WTC11 (cell line): ENCODE measurements at regions not wholly inside any gene's neighbourhood (a gene's known extent, or its start where the extent isn't known, plus 50 kb on each side); places are given as distances from the start of the nearest gene placed in this dataset.

Experiments
- AR ChIP-seq: fragments of 250-450 bp; sonication (Bioruptor Pico); IDR thresholded peaks from 2 replicates; pipeline ENCODE4 v1.9.0; 2021; ENCODE audit warnings: mild to moderate bottlenecking
- CTCF ChIP-seq: fragments of 200-600 bp; IDR thresholded peaks from 2 replicates; pipeline ENCODE4 v1.8.0; 2022; ENCODE audit warnings: antibody characterized with exemption
- HMGXB4 ChIP-seq: sonication (generic); formaldehyde crosslinking; IDR thresholded peaks from 2 replicates; pipeline ENCODE4 v1.8.1; 2023; ENCODE audit warnings: mild to moderate bottlenecking, moderate library complexity, missing genetic modification reagents
- NFE2L1 ChIP-seq: sonication (generic); formaldehyde crosslinking; IDR thresholded peaks from 2 replicates; pipeline ENCODE4 v1.8.1; 2023; ENCODE audit warnings: missing genetic modification reagents
- TEAD4 ChIP-seq: sonication (generic); formaldehyde crosslinking; IDR thresholded peaks from 2 replicates; pipeline ENCODE4 v1.8.0; 2022; ENCODE audit warnings: mild to moderate bottlenecking, missing genetic modification reagents
- ZNF121 ChIP-seq: sonication (generic); formaldehyde crosslinking; IDR thresholded peaks from 2 replicates; pipeline ENCODE4 v1.8.0; 2023; ENCODE audit warnings: missing genetic modification reagents
- ZNF232 ChIP-seq: sonication (generic); formaldehyde crosslinking; IDR thresholded peaks from 2 replicates; pipeline ENCODE4 v1.8.0; 2022; ENCODE audit warnings: mild to moderate bottlenecking, missing genetic modification reagents

- TF ChIP-seq CTCF: no peak
- TF ChIP-seq ZNF232 (CRISPR knock-in tag): no peak
- TF ChIP-seq HMGXB4: no peak
- no peak for TF ChIP-seq NFE2L1 (CRISPR knock-in tag)
- no peak for TF ChIP-seq TEAD4
- TF ChIP-seq AR (CRISPR knock-in tag): no peak
- no peak for TF ChIP-seq ZNF121 (CRISPR knock-in tag)
Observed at GRCh38 chrX:16308773-16309172, 141.5 kb downstream of the MAGEB17 start.
